ENCODE measurements at regions not wholly inside any gene's neighbourhood (a gene's known extent, or its start where the extent isn't known, plus 50 kb on each side); places are given as distances from the start of the nearest gene placed in this dataset.

- no peak overlapping the region for H3K4me3 ChIP-seq
- DNase-seq (peak in 3 of 4 donors; percentile 54 to 75 (median 58)), ATAC-seq (peak; percentile 87)
- peaks cover 5 to 83% of the 10 kb centered on the region in 2 donors for H3K4me1 ChIP-seq
- no peak overlapping the region for H3K27ac ChIP-seq
- TF ChIP-seq CTCF (IDR thresholded peaks at IDR 0.05) = peak; percentile 84 to 90
- H3K9me3 ChIP-seq = no peaks in the 10 kb centered on the region
- H3K27me3 ChIP-seq = no peaks in the 10 kb centered on the region
- H3K36me3 ChIP-seq = no peaks in the 10 kb centered on the region
- intact Hi-C loops (cut with DNase I) = loop anchor here in 1 of 2 donors (10.0 kb wide), 1 partner anchor 120 kb away; no protein-coding TSS in a partner anchor
Observed at GRCh38 chr10:30534465-30535144, 94.9 kb downstream of the LYZL2 start.

- no peak for TF ChIP-seq CTCF (IDR thresholded peaks at IDR 0.05)
- H3K27ac ChIP-seq = peak overlapping the region; percentile 20 to 62
- no peaks in the 10 kb centered on the region for H3K27me3 ChIP-seq
- H3K9me3 ChIP-seq = no peaks in the 10 kb centered on the region
- intact Hi-C loops (cut with DNase I) = loop anchor here in 1 of 2 donors (10.0 kb wide), 1 partner anchor 117 kb away; no protein-coding TSS in a partner anchor
- DNase-seq (no peak), ATAC-seq (no peak)
- H3K4me1 ChIP-seq = peaks cover 0 to 81% of the 10 kb centered on the region in 2 donors
- no peaks in the 10 kb centered on the region for H3K36me3 ChIP-seq
- no peak overlapping the region for H3K4me3 ChIP-seq
Observed at GRCh38 chr10:30531751-30532530, 97.6 kb downstream of the LYZL2 start.

GRCh38 chr10:30529373-30529998 is 95.5 kb downstream of the MAP3K8 start:
- intact Hi-C loops (cut with DNase I) = no loop called here
- Histone ChIP-seq H3K4me1 (peaks cover 0 to 73% of the 10 kb centered on the region in 2 donors), H3K9me3 (no peaks in the 10 kb centered on the region), H3K4me3 (no peak overlapping the region), H3K27ac (peak overlapping the region; percentile 58 to 95), H3K36me3 (no peaks in the 10 kb centered on the region), H3K27me3 (no peaks in the 10 kb centered on the region)
- TF ChIP-seq CTCF (IDR thresholded peaks at IDR 0.05) = no peak
- DNase-seq (peak in 2 of 4 donors; percentile 89 to 96), ATAC-seq (peak; percentile 78)

GRCh38 chr10:30528429-30528786 is 94.4 kb downstream of the MAP3K8 start:
- no peaks in the 10 kb centered on the region for H3K9me3 ChIP-seq
- ATAC-seq = no peak

More at GRCh38 chr10:30528429-30528786, 94.4 kb downstream of the MAP3K8 start:
- H3K4me1 ChIP-seq = peaks cover 0 to 70% of the 10 kb centered on the region in 2 donors
- peak overlapping the region in 1 of 2 donors; percentile 95 for H3K27ac ChIP-seq
- no peak for TF ChIP-seq CTCF (IDR thresholded peaks at IDR 0.05)
- H3K27me3 ChIP-seq = no peaks in the 10 kb centered on the region
- no peaks in the 10 kb centered on the region for H3K36me3 ChIP-seq
- DNase-seq = no peak
- no peak overlapping the region for H3K4me3 ChIP-seq
- intact Hi-C loops (cut with DNase I) = no loop called here
